ENCODE measurements at regions not wholly inside any gene's neighbourhood (a gene's known extent, or its start where the extent isn't known, plus 50 kb on each side); places are given as distances from the start of the nearest gene placed in this dataset.

GRCh38 chr7:68692511-68692910 lies 905.8 kb upstream of the AUTS2 start:
- H3K27me3 ChIP-seq: no peaks in the 10 kb centered on the region
- H3K36me3 ChIP-seq: no peaks in the 10 kb centered on the region
- DNase-seq: no peak
- H3K9ac ChIP-seq (ENCODE audit: low read depth in 2 of 2, low read length in 2 of 2): no peak overlapping the region
- no peaks in the 10 kb centered on the region for H3K4me1 ChIP-seq
- no peak overlapping the region for H3K27ac ChIP-seq
- H3K9me3 ChIP-seq: no peaks in the 10 kb centered on the region
- intact Hi-C loops (cut with DNase I): no loop called here
- TF ChIP-seq, protein P1, sequence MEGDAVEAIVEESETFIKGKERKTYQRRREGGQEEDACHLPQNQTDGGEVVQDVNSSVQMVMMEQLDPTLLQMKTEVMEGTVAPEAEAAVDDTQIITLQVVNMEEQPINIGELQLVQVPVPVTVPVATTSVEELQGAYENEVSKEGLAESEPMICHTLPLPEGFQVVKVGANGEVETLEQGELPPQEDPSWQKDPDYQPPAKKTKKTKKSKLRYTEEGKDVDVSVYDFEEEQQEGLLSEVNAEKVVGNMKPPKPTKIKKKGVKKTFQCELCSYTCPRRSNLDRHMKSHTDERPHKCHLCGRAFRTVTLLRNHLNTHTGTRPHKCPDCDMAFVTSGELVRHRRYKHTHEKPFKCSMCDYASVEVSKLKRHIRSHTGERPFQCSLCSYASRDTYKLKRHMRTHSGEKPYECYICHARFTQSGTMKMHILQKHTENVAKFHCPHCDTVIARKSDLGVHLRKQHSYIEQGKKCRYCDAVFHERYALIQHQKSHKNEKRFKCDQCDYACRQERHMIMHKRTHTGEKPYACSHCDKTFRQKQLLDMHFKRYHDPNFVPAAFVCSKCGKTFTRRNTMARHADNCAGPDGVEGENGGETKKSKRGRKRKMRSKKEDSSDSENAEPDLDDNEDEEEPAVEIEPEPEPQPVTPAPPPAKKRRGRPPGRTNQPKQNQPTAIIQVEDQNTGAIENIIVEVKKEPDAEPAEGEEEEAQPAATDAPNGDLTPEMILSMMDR (IDR thresholded peaks at IDR 0.05): no peak
- no peak overlapping the region for H3K4me3 ChIP-seq

DNA sequence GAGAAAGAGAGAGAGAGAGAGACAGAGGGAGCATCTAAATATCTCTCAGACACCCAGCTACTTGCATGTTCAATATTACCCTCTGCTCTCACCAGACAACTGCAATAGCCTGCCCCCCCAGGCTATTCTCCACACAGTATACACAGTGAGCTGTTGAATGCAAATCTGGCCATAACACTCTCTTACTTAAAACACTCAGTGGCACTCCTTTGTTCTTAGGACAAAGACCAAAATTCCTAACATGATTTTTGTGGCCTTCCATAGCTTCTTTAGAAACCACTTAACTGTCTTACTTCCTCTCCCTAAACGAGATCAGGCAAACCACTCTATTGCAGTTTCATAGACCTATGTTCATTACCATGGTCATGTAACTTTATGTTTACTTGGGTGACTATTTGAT lies 903.6 kb upstream of the AUTS2 start:
- intact Hi-C loops (cut with DNase I): no loop called here

GRCh38 chr7:68697796-68698280 lies 900.4 kb upstream of the AUTS2 start:
- intact Hi-C loops (cut with DNase I): no loop called here
- Histone ChIP-seq H3K4me3 (no peak overlapping the region), H3K36me3 (no peaks in the 10 kb centered on the region), H3K27ac (no peak overlapping the region), H3K27me3 (no peaks in the 10 kb centered on the region), H3K4me1 (no peaks in the 10 kb centered on the region), H3K9me3 (no peaks in the 10 kb centered on the region), H3K9ac (ENCODE audit: low read depth in 2 of 2, low read length in 2 of 2) (no peak overlapping the region)
- TF ChIP-seq, protein P1 (IDR thresholded peaks at IDR 0.05): no peak
- no peak for DNase-seq

More for the DNA sequence above, 903.6 kb upstream of the AUTS2 start:
- Histone ChIP-seq H3K27me3 (no peaks in the 10 kb centered on the region), H3K4me1 (no peaks in the 10 kb centered on the region), H3K9ac (ENCODE audit: low read depth in 2 of 2, low read length in 2 of 2) (no peak overlapping the region), H3K4me3 (no peak overlapping the region), H3K36me3 (no peaks in the 10 kb centered on the region), H3K9me3 (no peaks in the 10 kb centered on the region), H3K27ac (no peak overlapping the region)
- DNase-seq: no peak
- TF ChIP-seq, protein P1 (IDR thresholded peaks at IDR 0.05): no peak

GRCh38 chr7:68699090-68699711 lies 899.1 kb upstream of the AUTS2 start:
- no peaks in the 10 kb centered on the region for H3K36me3 ChIP-seq
- no peak overlapping the region for H3K4me3 ChIP-seq
- intact Hi-C loops (cut with DNase I): no loop called here
- no peaks in the 10 kb centered on the region for H3K27me3 ChIP-seq
- TF ChIP-seq, protein P1 (IDR thresholded peaks at IDR 0.05): no peak
- no peaks in the 10 kb centered on the region for H3K9me3 ChIP-seq
- no peaks in the 10 kb centered on the region for H3K4me1 ChIP-seq
- no peak overlapping the region for H3K9ac ChIP-seq (ENCODE audit: low read depth in 2 of 2, low read length in 2 of 2)
- H3K27ac ChIP-seq: no peak overlapping the region
- no peak for DNase-seq

DNA sequence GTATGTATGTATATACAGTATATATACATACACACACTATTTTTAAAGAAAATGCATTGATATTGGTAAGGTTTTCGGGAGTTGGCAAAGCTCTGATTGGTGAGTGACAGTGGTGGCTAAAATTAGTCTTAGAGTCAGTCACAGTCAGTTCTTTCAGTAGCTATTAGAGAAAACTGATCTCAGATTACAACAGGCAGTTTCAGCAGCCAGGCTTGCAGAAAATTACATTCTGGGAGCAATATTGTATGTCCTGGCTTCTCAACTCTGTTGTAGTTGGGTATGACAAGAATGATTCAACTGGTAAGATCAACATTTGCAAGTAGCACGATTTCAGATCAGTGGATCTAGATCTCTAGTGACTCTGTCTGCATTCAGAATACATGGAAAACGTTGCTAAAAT lies 897.9 kb upstream of the AUTS2 start:
- H3K4me1 ChIP-seq: no peaks in the 10 kb centered on the region
- no peak for DNase-seq
- H3K4me3 ChIP-seq: no peak overlapping the region
- no peaks in the 10 kb centered on the region for H3K9me3 ChIP-seq
- no peak overlapping the region for H3K27ac ChIP-seq
- intact Hi-C loops (cut with DNase I): no loop called here
- no peak overlapping the region for H3K9ac ChIP-seq (ENCODE audit: low read depth in 2 of 2, low read length in 2 of 2)
- TF ChIP-seq, protein P1 (IDR thresholded peaks at IDR 0.05): no peak
- no peaks in the 10 kb centered on the region for H3K36me3 ChIP-seq
- H3K27me3 ChIP-seq: no peaks in the 10 kb centered on the region

All from colonic mucosa (tissue), 4 donors.